PC-3 (cell line): ENCODE measurements at regions not wholly inside any gene's neighbourhood (a gene's known extent, or its start where the extent isn't known, plus 50 kb on each side); places are given as distances from the start of the nearest gene placed in this dataset.

Source experiments
- CTCF ChIP-seq: fragments of 300-600 bp; sonication (generic); conservative IDR thresholded peaks from 2 replicates; pipeline ENCODE4 v1.5.1; 2017; ENCODE audit warnings: antibody characterized with exemption, low read depth, mild to moderate bottlenecking, low read length
- EZH2 ChIP-seq: fragments of 300-600 bp; sonication (generic); IDR thresholded peaks from one replicate; pipeline ENCODE4 v1.6.1; 2017; ENCODE audit warnings: antibody characterized with exemption, mild to moderate bottlenecking, low read length; ENCODE audit not compliant: unreplicated experiment
- EZH2phosphoT487 ChIP-seq: fragments of 300-600 bp; sonication (generic); IDR thresholded peaks from 2 replicates; pipeline ENCODE4 v1.6.1; 2018; ENCODE audit warnings: mild to moderate bottlenecking, antibody characterized with exemption, low read length, borderline replicate concordance

DNA sequence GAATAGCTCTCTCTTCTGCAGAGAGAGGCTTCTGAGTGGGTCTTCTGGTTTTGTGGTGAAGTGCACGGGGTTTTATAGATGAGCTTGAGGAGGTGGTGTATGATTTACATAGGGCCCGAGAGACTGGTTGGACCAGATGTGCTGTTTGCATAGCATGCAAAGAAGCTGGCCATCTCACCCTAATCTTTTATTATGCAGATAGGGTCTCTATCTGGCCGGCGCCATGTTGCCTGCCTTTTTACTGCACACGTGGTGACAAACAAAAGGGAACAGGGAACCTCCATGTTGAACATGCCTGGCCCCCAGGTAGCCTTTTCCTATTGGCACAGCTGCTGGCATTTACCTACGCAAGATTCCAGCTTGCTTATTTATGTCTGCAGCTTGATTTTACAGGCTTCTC lies 473.3 kb upstream of the FAM47C start:
- TF ChIP-seq CTCF, result no peak
- no peak for TF ChIP-seq EZH2phosphoT487
- no peak for TF ChIP-seq EZH2
